ENCODE measurements at regions not wholly inside any gene's neighbourhood (a gene's known extent, or its start where the extent isn't known, plus 50 kb on each side); places are given as distances from the start of the nearest gene placed in this dataset.

DNA sequence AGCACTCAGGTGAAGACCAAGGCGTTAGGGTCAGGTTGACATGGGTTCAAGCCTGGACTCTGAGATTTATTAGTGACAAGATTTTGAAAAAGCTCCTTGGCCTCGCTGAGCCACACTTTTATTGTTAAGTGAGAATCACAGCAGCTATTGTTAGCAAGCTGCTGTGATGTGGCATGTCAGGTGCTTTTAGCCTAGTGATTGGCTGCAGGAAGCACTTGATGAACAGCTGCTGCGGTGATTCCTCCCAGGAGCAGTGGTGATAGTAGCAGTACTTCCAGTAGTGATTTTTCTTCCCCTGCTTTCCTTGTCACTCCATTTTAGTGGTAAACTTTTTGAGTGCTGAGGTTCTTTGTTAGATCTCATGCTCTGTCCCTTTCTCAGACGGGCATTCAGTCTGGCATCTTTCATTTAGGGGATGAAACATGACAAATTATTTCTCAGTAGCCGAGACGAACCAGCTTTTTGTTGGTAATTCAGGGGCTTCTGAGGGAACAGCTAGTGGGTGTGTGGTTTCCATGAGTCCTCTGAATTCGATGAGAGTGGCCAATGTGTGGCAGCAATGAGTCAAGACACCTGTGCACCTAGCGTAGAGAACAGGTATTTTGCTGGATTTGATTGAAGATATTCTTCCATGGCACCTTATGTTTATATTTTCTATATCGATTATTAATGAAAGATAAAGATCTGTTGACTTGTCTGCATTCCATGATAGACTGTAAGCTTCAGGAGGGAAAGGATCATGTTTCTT lies 696.7 kb downstream of the DHX35 start:
- Histone ChIP-seq H3K79me2 (no peaks in the 10 kb centered on the region), H3K4me3 (ENCODE audit: low read depth, low read length) (no peak overlapping the region), H3K9me3 (ENCODE audit: control insufficient read depth, low read length) (no peaks in the 10 kb centered on the region), H3K9ac (no peak overlapping the region), H3K36me3 (ENCODE audit: control insufficient read depth, insufficient read depth, low read length) (no peaks in the 10 kb centered on the region), H3K4me2 (ENCODE audit: low read length) (no peak overlapping the region), H3K4me1 (no peaks in the 10 kb centered on the region), H3K27ac (no peak overlapping the region), H2AFZ (no peak overlapping the region), H3K27me3 (ENCODE audit: control insufficient read depth, insufficient read depth, low read length) (no peaks in the 10 kb centered on the region)
- TF ChIP-seq, protein P1, sequence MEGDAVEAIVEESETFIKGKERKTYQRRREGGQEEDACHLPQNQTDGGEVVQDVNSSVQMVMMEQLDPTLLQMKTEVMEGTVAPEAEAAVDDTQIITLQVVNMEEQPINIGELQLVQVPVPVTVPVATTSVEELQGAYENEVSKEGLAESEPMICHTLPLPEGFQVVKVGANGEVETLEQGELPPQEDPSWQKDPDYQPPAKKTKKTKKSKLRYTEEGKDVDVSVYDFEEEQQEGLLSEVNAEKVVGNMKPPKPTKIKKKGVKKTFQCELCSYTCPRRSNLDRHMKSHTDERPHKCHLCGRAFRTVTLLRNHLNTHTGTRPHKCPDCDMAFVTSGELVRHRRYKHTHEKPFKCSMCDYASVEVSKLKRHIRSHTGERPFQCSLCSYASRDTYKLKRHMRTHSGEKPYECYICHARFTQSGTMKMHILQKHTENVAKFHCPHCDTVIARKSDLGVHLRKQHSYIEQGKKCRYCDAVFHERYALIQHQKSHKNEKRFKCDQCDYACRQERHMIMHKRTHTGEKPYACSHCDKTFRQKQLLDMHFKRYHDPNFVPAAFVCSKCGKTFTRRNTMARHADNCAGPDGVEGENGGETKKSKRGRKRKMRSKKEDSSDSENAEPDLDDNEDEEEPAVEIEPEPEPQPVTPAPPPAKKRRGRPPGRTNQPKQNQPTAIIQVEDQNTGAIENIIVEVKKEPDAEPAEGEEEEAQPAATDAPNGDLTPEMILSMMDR (IDR thresholded peaks at IDR 0.05): no peak

DNA sequence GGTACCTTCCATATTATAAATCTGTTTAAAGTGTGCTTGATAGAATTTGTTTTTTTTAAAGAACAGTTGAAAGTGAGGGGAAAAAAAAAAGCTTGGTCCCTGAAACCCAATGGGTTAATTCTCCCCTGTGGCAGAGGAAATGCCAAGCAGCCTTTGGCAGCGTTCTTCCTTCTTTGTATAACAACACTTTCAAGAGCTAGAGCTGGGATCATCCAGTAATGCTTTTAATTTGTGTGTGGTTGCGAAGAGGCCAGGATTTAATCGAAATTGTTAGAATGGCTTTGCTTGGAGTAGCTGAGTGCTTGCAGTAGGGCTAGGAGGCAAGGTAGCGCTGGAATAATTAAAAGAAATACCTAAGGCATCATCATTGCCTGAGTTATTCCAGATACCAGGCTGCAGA lies 692.0 kb downstream of the DHX35 start:
- Histone ChIP-seq H3K4me3 (ENCODE audit: low read depth, low read length) (no peak overlapping the region), H3K4me1 (no peaks in the 10 kb centered on the region), H3K27ac (no peak overlapping the region), H3K36me3 (ENCODE audit: control insufficient read depth, insufficient read depth, low read length) (no peaks in the 10 kb centered on the region), H3K4me2 (ENCODE audit: low read length) (no peak overlapping the region), H3K9ac (no peak overlapping the region), H3K27me3 (ENCODE audit: control insufficient read depth, insufficient read depth, low read length) (no peaks in the 10 kb centered on the region), H3K79me2 (no peaks in the 10 kb centered on the region), H3K9me3 (ENCODE audit: control insufficient read depth, low read length) (no peaks in the 10 kb centered on the region), H2AFZ (no peak overlapping the region)
- TF ChIP-seq, protein P1 (IDR thresholded peaks at IDR 0.05): no peak

DNA sequence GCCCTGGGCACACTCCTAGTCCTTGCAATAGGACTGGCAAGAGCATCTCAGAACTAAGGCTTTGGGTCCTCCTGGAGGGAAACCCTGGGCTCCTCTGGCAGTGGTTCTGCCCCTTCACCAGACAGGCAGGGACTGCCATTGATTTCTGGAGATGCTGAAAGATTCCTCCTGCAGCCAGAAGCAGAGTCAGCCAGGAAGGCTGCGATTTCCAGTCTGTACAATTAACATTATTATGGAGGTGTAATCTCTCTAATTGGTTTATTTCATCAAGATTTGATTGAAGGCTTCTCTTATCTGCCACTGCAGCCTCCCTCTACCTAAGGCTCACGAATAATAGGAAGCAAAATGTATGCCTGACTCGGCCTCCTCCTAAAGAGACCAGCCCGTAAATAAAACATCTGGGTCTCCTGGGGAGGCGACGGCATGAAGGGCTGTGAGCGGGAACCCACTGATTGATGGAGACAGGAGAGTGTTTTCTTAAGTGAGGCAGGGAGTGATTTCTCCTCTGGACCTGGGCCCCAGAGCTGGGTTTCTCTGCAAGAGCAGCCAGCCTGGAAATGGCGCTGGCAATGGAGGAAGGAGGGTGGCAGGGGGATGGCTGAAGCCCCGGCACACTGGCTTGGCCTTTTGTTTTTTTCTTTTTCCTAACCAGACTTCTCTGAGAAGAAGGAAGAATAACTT lies 689.6 kb downstream of the DHX35 start:
- Histone ChIP-seq H3K27me3 (ENCODE audit: control insufficient read depth, insufficient read depth, low read length) (no peaks in the 10 kb centered on the region), H3K79me2 (no peaks in the 10 kb centered on the region), H3K27ac (no peak overlapping the region), H3K4me2 (ENCODE audit: low read length) (no peak overlapping the region), H3K4me3 (ENCODE audit: low read depth, low read length) (no peak overlapping the region), H3K36me3 (ENCODE audit: control insufficient read depth, insufficient read depth, low read length) (no peaks in the 10 kb centered on the region), H3K9ac (no peak overlapping the region), H2AFZ (no peak overlapping the region), H3K9me3 (ENCODE audit: control insufficient read depth, low read length) (no peaks in the 10 kb centered on the region), H3K4me1 (no peaks in the 10 kb centered on the region)
- TF ChIP-seq, protein P1 (IDR thresholded peaks at IDR 0.05): no peak

DNA sequence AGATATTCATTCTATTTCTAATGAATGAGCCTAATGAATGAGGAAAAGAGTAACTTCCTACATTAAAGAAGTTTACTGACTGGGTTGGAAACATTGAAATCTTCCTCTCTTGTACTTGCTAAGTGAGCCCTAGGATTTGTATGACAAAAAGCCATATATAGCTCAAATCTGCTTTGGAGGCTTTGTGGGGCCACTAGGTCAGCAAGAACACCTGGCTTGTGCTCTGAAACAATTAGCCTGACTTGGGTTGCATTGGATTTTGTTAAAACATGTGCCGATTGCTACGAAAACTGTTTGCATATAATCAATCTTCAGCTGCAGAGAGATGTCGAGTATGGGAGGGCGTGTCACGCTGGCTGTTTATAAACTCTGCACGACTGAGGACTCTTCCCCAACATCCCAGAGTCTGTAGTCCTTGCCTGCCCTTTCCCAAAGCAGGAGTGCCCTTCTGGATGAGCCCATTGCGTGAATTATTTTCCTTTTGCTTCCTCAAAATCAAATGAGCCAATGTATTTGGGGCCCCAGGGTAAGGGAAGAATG lies 684.8 kb downstream of the DHX35 start:
- H3K4me1 ChIP-seq: no peaks in the 10 kb centered on the region
- no peak overlapping the region for H3K27ac ChIP-seq
- no peak overlapping the region for H3K4me3 ChIP-seq (ENCODE audit: low read depth, low read length)
- no peaks in the 10 kb centered on the region for H3K36me3 ChIP-seq (ENCODE audit: control insufficient read depth, insufficient read depth, low read length)
- H3K9ac ChIP-seq: no peak overlapping the region
- no peaks in the 10 kb centered on the region for H3K9me3 ChIP-seq (ENCODE audit: control insufficient read depth, low read length)
- TF ChIP-seq, protein P1 (IDR thresholded peaks at IDR 0.05): no peak
- no peaks in the 10 kb centered on the region for H3K79me2 ChIP-seq
- no peak overlapping the region for H2AFZ ChIP-seq
- H3K27me3 ChIP-seq (ENCODE audit: control insufficient read depth, insufficient read depth, low read length): no peaks in the 10 kb centered on the region
- H3K4me2 ChIP-seq (ENCODE audit: low read length): no peak overlapping the region

Data from parathyroid adenoma (tissue), 2 donors.